ENCODE measurements at regions not wholly inside any gene's neighbourhood (a gene's known extent, or its start where the extent isn't known, plus 50 kb on each side); places are given as distances from the start of the nearest gene placed in this dataset.

GRCh38 chr17:77774182-77774581, 184.3 kb upstream of the TNRC6C start:
- Mint-ChIP-seq H3K36me3 (ENCODE audit: low read depth) (no peaks in the 10 kb centered on the region), H3K9me3 (no peaks in the 10 kb centered on the region), H3K27ac (no peak overlapping the region), H3K4me1 (ENCODE audit: low read depth) (peaks cover 14% of the 10 kb centered on the region), H3K27me3 (no peaks in the 10 kb centered on the region), H3K4me3 (no peak overlapping the region)
- ChIA-PET POLR2A (interaction anchor here (1.6 to 4.8 kb wide), 2 partner anchors 10 to 184 kb away, joined by 4 to 22 read pairs; partner anchors contain the start of gene TNRC6C), CTCF (interaction anchor here (0.9 to 1.1 kb wide), 2 partner anchors 239 to 246 kb away, joined by 4 to 5 read pairs; no protein-coding TSS in a partner anchor)
- ATAC-seq (ENCODE audit: poor library complexity) (no peak), DNase-seq (no peak)
- Histone ChIP-seq H3K9me3 (ENCODE audit: control insufficient read depth in 1 of 2, insufficient read depth in 1 of 2, low read length in 2 of 2) (no peaks in the 10 kb centered on the region), H3K27me3 (ENCODE audit: control insufficient read depth in 1 of 2, insufficient read depth in 2 of 2, low read length in 2 of 2) (no peaks in the 10 kb centered on the region), H3K27ac (ENCODE audit: low read depth in 1 of 2, low read length in 2 of 2) (no peak overlapping the region), H3K4me3 (ENCODE audit: low read length) (no peak overlapping the region), H3K36me3 (ENCODE audit: insufficient read depth, low read length) (no peaks in the 10 kb centered on the region), H3K4me1 (ENCODE audit: insufficient read depth, low read length) (peaks cover 11% of the 10 kb centered on the region)
- intact Hi-C loops (cut with DNase I, micrococcal nuclease) = loop anchor here in 1 of 2 experiments (5.0 kb wide), 1 partner anchor 183 kb away; the partner anchor contains the start of gene TNRC6C
- TF ChIP-seq CTCF (IDR thresholded peaks at IDR 0.05) = no peak

GRCh38 chr17:77778636-77779489, 179.6 kb upstream of the TNRC6C start:
- H3K36me3 ChIP-seq (ENCODE audit: insufficient read depth, low read length) = no peaks in the 10 kb centered on the region

More at GRCh38 chr17:77778636-77779489, 179.6 kb upstream of the TNRC6C start:
- Mint-ChIP-seq H3K9me3 (no peaks in the 10 kb centered on the region), H3K4me3 (no peak overlapping the region), H3K27ac (no peak overlapping the region), H3K27me3 (no peaks in the 10 kb centered on the region), H3K4me1 (ENCODE audit: low read depth) (peaks cover 4% of the 10 kb centered on the region), H3K36me3 (ENCODE audit: low read depth) (no peaks in the 10 kb centered on the region)
- H3K9me3 ChIP-seq (ENCODE audit: control insufficient read depth in 1 of 2, insufficient read depth in 1 of 2, low read length in 2 of 2) = no peaks in the 10 kb centered on the region
- no peak for TF ChIP-seq CTCF (IDR thresholded peaks at IDR 0.05)
- POLR2A ChIA-PET = interaction anchor here (1.8 kb wide), 1 partner anchor 179 kb away, joined by 5 read pairs; the partner anchor contains the start of gene TNRC6C
- no peak overlapping the region for H3K27ac ChIP-seq (ENCODE audit: low read depth in 1 of 2, low read length in 2 of 2)
- no peak overlapping the region for H3K4me3 ChIP-seq (ENCODE audit: low read length)
- no peaks in the 10 kb centered on the region for H3K27me3 ChIP-seq (ENCODE audit: control insufficient read depth in 1 of 2, insufficient read depth in 2 of 2, low read length in 2 of 2)
- CTCF ChIA-PET = no interaction called here
- peaks cover 12% of the 10 kb centered on the region for H3K4me1 ChIP-seq (ENCODE audit: insufficient read depth, low read length)
- ATAC-seq (ENCODE audit: poor library complexity) (no peak), DNase-seq (no peak)
- intact Hi-C loops (cut with DNase I, micrococcal nuclease) = no loop called here
